T47D (cell line): ENCODE measurements at regions not wholly inside any gene's neighbourhood (a gene's known extent, or its start where the extent isn't known, plus 50 kb on each side); places are given as distances from the start of the nearest gene placed in this dataset.
"Not testable (repeated sequence)": the region's sequence is repeated elsewhere in the genome, so short reads cannot be mapped to it uniquely, and the experiment has no call there.

Source experiments
- DNase-seq, 2 experiments: peaks; one replicate each; pipeline versions ENCODE4 v3.0.0 to v3.0.0-alpha.2; 2011 to 2012; ENCODE audit warnings: low read depth in 1 of 2, low spot score in 1 of 2
- JUND ChIP-seq: IDR thresholded peaks from 2 replicates; pipeline ENCODE4 v1.6.1; 2012; ENCODE audit warnings: low read depth
- in situ Hi-C: cut with HindIII; loops from 2 replicates; pipeline ENCODE4 v1.10.0; 2016; ENCODE audit warnings: low sequenced_read_pairs, low pct_unique_long_range_greater_than_20kb

DNA sequence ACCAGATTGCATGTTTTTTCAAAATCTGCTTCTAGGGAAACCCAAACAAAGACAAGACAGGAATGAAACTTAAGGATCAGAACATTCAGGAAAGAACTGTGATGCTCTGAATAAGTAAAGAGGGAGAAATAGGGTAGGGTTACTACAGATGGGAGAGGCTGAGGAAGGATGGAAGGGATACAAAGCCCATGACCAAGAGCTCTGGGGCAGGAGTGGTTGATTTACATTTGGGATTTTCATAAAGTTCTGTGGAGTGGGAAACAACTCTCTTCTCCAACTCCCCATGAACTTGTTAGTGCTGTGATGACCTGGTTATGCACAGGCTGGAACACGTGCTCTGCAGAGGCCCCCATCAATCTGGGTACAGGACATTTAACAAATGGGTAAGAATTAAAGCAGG is 216.0 kb upstream of the KLF14 start:
- TF ChIP-seq JUND: no peak
- no peak for DNase-seq
- in situ Hi-C loops: no loop called here

DNA sequence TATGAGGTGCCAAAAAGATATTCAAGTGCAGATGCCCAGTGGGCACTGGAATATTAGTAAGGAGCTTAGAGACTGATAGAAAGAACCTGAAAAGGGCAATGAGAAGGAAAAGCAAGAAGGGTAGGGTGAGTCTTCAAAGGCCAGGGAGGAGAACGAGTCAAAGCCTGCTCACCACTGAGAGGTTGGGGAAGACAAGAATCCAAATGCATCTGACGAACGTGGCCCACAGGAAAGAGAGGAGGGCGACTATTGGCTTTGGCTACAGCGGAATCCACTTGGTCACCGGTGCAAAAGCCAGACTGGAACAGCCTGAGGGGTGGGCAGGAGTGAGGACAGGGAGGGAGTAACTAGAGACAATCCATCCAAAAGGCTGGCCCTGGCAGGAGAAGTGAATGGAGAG is 216.7 kb upstream of the KLF14 start:
- in situ Hi-C loops: no loop called here
- DNase-seq: no peak
- TF ChIP-seq JUND: no peak

DNA sequence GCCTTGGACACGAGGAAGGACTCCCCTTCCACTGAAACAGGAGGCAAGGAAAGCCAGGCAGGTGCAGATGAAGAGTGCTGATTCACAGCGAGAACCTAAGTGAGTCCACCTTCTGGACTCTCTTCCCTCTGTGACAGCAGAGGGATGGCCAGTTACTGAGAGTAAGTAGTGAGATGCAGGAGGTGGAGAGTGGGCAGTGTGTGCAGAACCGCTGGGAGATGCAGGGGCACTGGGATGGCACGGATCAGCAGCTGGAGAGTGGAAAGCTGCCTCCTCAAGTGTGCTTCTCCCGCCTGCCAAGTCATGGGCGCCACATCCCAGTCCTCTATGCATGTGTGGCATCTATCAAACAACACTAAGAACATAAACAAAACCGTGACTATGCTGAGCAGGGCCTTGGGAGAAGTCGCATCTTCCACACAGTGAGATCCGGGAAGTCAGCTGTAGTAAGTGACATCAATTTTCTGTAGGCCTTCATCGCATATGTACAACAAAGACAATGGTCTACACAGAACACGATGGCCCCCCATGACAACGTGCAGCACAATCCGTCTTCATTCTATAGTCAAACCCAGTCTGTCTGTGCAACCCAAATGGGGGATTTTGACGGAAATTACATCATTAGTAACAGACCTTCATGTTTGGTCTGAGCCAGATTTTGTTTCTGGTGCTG is 217.4 kb upstream of the KLF14 start:
- in situ Hi-C loops: no loop called here
- no peak for TF ChIP-seq JUND
- no peak for DNase-seq

DNA sequence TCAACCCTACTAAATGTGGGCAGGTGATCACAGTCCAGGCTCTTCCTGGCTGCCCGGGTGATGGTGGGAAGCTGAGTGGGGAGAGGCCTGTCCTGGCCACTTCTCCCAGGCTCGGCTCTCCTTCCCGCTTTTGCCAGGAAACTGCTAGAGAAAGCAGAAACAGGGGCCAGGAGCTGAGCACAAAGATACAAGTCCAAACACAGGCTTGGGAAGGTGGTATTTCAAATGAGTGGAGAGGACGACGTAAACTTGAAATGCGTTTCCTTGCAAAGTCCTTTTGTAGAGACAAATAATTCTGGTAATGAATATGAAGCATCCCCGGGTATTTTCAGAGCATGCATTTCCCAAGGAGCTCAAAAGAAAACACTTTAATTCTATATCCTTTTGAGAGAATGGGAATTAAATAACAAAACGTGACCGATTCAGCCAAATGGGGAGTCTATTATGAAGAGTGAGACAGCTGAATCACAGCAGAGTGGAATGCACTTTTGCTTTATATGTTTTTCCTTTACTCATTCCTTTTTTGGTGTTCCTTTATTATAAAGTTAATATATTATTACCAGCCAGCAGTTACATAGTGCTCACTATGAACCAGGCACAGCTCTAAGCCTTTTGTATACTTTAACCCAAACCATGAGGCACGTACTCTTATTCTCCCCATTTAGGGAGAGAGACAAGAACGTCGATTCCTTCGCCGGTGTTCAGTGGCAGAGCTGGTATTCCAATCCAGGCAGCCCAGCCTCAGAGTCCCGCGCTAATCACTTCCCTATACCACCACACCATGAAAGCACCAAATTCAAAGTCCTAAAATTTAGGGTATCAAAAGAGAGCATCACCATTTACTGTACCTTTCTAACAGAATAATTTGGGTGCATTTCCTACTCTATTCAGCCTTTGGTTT is 218.2 kb upstream of the KLF14 start:
- no peak for DNase-seq
- in situ Hi-C loops: no loop called here
- TF ChIP-seq JUND: no peak

DNA sequence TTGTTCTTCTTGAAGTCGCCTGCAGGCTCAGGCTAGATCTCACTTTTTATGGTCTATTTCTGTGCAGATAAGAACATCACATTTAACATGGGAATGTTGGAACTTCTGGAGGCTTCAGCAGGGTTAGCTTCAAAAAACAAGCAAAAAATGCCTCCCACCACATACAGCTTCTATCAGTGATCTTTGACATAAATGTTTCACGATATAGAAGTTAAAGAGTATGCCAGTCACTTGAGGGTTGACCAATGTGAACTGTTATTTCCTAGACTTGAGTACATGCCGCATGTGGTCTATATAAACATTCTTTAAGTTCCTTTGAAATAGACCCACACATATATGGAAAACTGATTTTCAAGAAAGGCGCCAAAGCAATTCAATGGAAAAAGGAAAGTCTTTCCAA is 219.2 kb upstream of the KLF14 start:
- no peak for TF ChIP-seq JUND
- DNase-seq: no peak
- in situ Hi-C loops: no loop called here

DNA sequence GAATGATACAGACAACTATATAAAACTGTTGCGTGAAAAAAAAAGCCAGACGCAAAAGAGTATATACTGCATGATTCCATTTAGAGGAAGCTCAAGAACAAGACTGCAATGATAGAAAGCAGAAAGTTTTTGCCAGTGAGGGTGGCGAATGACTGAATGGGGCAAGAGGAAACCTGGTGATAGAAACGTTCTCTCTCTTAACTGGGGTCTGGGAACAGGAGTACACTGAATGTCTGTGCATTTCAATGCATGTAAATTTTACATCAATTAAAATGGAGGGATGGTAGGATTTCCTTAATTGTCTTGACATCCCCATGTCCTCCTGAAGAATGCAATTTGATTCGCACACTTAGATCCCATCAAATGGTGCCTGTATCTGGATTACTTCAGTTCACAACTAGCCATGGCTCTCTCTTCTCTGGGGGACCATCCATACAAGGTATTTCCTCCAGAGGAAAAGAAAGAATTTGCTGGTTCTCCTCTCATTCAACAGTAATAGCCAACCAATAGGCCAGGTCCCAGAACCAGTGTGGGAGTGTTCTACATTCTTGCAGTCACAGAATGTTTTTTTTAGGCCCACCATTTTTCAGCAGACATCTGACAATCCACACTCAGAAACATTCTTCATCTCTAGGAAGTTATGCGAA is 221.0 kb upstream of the KLF14 start:
- TF ChIP-seq JUND: no peak
- in situ Hi-C loops: no loop called here
- DNase-seq: no peak

DNA sequence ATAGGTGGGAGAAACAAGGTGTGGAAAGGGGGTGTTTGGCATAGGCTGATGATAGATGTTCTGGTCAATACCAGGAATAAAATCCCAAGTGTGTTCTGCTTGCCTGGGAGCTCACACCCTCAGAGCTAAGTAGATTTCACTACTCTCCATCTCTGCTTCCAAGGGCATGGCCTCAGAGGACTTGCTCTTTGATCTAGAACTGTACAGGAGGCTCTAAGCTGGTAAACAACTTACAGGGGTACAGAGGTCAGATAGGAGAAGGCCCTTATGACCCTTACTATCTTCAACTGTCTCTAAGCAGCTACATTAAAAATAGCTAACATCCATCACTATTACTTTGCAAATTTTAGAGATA is 221.5 kb upstream of the KLF14 start:
- no peak for DNase-seq
- in situ Hi-C loops: no loop called here
- TF ChIP-seq JUND: no peak

DNA sequence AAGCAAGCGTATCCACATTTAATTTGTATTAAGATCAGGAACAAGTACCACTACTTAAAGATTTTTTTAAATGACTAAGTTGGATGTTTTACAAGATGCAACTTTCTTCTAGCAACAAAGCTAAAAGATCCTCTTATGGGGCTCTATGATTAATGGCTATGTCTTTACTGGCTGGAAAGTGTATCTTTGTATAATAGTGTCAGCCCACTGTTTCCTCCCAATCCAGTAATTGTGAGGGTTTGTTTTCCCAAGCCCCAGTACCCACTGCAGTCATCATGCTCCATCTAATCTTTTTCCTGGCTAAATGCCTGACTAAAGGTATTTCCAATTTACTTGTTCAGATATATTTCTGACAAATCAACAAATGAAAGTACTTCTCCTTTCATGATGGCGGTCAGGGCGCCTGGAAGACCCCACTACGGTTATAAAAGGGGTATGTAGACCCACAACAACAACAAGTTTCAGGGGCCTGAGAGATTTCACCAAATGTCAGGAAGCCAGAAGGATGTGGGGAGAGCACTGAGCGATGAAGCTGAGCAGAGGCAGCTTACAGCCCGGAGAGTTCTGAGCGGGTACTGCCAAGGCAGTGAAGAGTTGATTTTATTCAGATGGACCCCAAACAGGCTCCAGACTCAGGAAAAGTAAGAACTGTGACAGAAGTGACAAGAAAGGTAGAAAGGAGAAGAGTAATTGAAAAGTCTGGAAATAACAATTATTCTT is 222.6 kb upstream of the KLF14 start:
- DNase-seq: no peak
- TF ChIP-seq JUND: no peak
- in situ Hi-C loops: no loop called here

DNA sequence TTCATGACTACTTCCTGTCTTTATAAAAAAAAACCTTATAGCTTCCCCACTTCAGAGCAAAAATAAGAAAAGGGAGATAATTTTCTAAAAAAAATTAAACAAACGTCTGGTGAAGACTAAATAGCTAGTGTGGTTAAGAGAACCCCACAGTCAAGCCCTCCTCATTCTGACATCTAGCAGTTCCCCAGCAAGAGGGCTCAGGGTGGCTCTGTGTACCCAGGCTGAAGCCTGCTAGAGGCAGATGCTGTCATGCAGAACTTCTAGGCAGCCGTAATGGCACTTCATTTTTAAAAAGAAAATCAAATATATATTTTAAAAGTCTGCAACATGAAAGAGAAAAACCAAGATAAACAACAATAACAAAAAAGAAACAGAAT is 223.1 kb upstream of the KLF14 start:
- no peak for DNase-seq
- in situ Hi-C loops: no loop called here
- TF ChIP-seq JUND: no peak

DNA sequence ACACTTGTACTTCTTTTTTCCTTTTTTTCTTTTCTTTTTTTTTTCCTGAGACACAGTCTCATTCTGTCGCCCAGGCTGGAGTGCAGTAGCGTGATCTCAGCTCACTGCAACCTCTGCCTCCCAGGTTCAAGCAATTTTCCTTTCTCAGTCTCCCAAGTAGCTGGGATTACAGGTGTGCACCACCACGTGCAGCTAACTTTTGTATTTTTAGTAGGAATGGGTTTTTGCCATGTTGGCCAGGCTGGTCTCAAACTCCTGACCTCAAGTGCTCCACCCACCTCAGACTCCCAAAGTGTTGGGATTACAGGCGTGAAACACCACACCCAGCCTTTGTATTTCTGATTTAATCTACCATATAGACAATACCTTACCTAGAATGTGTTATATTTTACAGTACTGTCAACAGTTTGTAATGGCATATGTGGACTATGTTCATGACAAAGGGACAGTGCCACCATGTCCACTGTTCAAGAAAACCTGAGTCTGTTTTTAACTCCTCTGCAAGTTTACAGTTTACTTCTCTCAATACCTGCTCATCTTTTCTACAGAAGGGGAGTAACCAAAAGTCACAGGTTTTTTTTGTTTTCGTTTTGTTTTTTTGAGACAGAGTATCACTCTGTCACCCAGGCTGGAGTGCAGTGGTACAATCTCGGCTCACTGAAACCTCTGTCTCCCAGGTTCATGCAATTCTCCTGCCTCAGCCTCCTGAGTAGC is 223.9 kb upstream of the KLF14 start:
- in situ Hi-C loops, DNase-seq: not testable (repeated sequence)

DNA sequence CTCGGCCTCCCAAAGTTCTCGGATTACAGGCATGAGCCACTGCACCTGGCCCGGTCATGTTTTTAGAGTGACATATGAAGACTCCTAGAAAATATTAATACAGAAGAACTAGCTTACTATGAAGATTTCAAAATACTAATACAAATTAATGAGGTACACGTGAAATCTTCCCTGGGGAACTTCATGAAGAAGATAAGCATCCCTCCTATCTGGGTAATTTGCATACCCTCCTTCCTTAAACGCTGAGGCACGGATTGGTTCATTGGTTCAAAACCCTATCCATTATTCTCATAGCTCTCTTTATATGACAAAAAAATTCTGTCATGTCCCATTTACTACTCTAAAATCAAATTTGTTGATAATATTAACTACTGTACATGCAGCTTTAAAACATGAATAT is 224.8 kb upstream of the KLF14 start:
- TF ChIP-seq JUND: no peak
- in situ Hi-C loops: no loop called here
- no peak for DNase-seq

DNA sequence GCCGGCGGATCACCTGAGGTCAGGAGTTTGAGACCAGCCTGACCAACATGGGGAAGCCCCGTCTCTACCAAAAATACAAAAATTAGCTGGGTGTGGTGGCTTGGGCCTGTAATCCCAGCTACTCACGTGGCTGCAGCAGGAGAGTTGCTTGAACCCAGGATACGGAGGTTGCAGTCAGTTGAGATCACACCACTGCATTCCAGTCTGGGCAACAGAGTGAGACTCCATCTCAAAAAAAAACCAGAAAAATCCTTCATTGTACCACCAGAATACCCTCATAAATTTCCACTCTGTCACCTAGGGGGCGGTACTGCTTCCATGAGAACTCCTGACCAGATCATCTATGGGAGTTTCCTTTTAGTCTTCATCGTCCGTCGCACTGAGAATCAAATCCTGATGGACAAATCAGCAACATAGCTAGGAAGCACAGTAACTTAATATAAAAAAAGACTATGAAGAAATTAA is 225.8 kb upstream of the KLF14 start:
- TF ChIP-seq JUND: no peak
- DNase-seq: no peak
- in situ Hi-C loops: no loop called here
